ENCODE measurements at regions not wholly inside any gene's neighbourhood (a gene's known extent, or its start where the extent isn't known, plus 50 kb on each side); places are given as distances from the start of the nearest gene placed in this dataset.

DNA sequence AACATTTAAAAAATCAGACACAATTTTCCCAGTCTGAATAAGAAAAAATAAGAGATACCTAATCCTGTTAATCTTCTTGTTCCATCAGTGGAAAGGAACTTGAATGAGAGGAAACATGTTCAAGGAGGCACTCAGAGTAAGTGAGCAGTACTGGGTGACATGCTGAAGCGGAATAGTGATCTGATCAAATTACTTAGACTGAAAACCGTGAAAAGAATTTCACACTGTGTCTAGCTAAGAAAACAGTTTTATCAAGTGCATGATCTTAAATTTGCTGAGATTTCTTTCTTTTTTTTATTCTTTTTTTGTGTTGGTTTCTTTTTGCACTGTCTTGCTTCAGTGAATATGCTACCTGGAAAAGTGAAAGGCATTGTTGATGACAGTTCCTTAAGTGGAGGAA lies 249.5 kb upstream of the SLC10A2 start:
- TF ChIP-seq CTCF (IDR thresholded peaks at IDR 0.05; ENCODE audit: low read depth, low read length, poor library complexity, severe bottlenecking) = no peak
- TF ChIP-seq EZH2phosphoT487 (IDR thresholded peaks at IDR 0.05; ENCODE audit: borderline replicate concordance, low read length) = no peak
